ENCODE measurements at regions not wholly inside any gene's neighbourhood (a gene's known extent, or its start where the extent isn't known, plus 50 kb on each side); places are given as distances from the start of the nearest gene placed in this dataset.

GRCh38 chr4:66667249-66667648 is 878.1 kb downstream of the CENPC start:
- TF ChIP-seq CTCF (conservative IDR thresholded peaks at IDR 0.05; ENCODE audit: low read depth, low read length): no peak
- H3K4me3 ChIP-seq (ENCODE audit: low read depth, low read length): no peak overlapping the region
- DNase-seq (ENCODE audit: low read depth): no peak

GRCh38 chr4:66662620-66663019 is 882.7 kb downstream of the CENPC start:
- no peak for TF ChIP-seq CTCF (conservative IDR thresholded peaks at IDR 0.05; ENCODE audit: low read depth, low read length)
- no peak overlapping the region for H3K4me3 ChIP-seq (ENCODE audit: low read depth, low read length)
- no peak for DNase-seq (ENCODE audit: low read depth)

GRCh38 chr4:66658809-66659208 is 886.5 kb downstream of the CENPC start:
- DNase-seq (ENCODE audit: low read depth): no peak
- TF ChIP-seq CTCF (conservative IDR thresholded peaks at IDR 0.05; ENCODE audit: low read depth, low read length): no peak
- H3K4me3 ChIP-seq (ENCODE audit: low read depth, low read length): no peak overlapping the region

- no peak for DNase-seq (ENCODE audit: low read depth)
- no peak for TF ChIP-seq CTCF (conservative IDR thresholded peaks at IDR 0.05; ENCODE audit: low read depth, low read length)
- H3K4me3 ChIP-seq (ENCODE audit: low read depth, low read length): no peak overlapping the region
Measured at GRCh38 chr4:66655505-66655904, 889.8 kb downstream of the CENPC start.

GRCh38 chr4:66653937-66654336 is 891.4 kb downstream of the CENPC start:
- peak; percentile 7 for DNase-seq (ENCODE audit: low read depth)
- no peak for TF ChIP-seq CTCF (conservative IDR thresholded peaks at IDR 0.05; ENCODE audit: low read depth, low read length)
- no peak overlapping the region for H3K4me3 ChIP-seq (ENCODE audit: low read depth, low read length)

GRCh38 chr4:66649236-66649635 is 896.1 kb downstream of the CENPC start:
- TF ChIP-seq CTCF (conservative IDR thresholded peaks at IDR 0.05; ENCODE audit: low read depth, low read length): no peak
- no peak for DNase-seq (ENCODE audit: low read depth)
- H3K4me3 ChIP-seq (ENCODE audit: low read depth, low read length): no peak overlapping the region

- H3K4me3 ChIP-seq (ENCODE audit: low read depth, low read length): no peak overlapping the region
- no peak for DNase-seq (ENCODE audit: low read depth)
- no peak for TF ChIP-seq CTCF (conservative IDR thresholded peaks at IDR 0.05; ENCODE audit: low read depth, low read length)
Measured at GRCh38 chr4:66647926-66648325, 897.4 kb downstream of the CENPC start.

Measured in choroid plexus epithelial cell (primary cell).